GM18868 (cell line): ENCODE measurements at regions not wholly inside any gene's neighbourhood (a gene's known extent, or its start where the extent isn't known, plus 50 kb on each side); places are given as distances from the start of the nearest gene placed in this dataset.

Experiments
- ATAC-seq: cut with Tn5 transposase; IDR thresholded peaks from one replicate; pipeline ENCODE4 v1.9.1; 2021; ENCODE audit warnings: mild to moderate bottlenecking, moderate library complexity; ENCODE audit not compliant: unreplicated experiment

DNA sequence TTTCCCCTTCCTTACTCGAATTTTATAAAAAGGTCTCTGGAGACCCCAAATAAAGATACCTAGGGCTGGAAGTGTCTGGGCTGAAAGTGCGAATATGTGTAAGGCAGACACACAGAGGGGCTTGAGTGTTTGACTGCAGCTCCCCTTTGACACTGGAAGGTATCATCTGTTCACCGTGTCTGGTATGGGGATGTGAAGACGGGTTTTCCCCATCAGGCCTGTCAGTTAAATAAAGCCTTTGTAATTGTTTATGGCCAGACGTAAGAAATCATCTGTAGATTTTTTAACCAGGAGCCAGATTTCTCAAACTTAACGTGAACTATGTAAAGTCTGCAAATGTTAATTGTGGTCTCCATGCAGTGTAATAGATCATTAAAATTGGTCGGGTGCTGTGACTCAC lies 1173.4 kb downstream of the AMY1C start:
- ATAC-seq: peak; percentile 46

DNA sequence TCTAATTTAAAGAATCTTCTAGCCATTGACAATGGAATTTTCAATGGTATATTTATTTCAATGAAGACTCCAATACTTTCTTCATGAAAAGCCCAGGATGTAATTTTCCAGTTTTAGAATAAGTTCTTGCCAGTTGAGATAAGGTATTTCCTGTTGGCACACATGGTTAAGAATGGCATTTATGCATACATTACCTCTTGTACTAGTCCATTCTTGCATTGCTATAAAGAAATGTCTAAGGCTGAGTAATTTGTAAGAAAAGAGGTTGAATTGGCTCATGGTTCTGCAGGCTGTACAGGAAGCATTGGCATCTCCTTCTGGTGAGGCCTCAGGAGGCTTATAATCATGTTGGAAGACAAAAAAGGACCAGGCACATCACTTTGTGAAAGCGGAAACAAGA lies 1179.6 kb downstream of the AMY1C start:
- ATAC-seq: no peak

DNA sequence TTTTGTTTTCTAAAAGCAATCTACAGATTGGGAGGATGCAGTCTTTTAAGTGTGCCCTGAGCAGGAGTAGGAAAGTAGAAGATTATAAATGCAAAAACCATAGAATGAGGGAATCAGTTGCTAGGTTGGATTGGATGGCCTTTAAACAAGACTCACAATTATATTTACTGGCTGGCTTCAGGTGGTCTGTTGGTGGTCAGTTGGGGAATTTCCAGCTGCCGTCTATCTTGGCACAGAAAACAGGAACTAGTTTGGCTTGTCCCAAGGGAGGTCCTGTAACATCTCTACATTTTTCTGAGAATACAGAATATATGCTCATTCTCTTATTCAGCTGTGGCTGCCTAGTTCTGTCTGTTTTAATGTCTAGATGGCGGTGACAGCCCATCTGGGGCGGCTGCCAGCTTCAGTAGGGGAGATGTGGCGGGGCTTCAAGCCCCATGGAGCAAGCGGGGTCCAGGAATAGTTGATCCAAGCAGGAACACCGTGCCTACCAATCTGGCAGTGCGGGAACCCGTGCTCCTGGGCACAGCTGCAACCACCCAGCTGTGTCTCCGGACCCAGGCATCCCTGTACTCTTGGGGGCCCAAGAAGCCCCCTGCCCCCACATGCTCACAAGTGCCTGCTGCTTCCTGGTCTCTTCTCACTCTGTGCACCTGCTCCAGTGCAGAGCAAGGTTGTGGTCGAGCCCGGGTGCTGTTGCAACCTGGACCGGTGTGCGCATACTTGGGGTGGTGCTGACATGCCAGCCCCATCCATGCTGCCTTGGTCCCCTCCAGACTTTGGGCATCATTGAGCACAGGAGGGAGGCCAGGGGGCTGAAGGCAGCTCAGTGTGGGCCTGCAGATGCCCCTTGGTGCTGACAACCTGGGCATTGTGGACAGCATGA lies 1182.6 kb downstream of the AMY1C start:
- ATAC-seq: peak; percentile 64

DNA sequence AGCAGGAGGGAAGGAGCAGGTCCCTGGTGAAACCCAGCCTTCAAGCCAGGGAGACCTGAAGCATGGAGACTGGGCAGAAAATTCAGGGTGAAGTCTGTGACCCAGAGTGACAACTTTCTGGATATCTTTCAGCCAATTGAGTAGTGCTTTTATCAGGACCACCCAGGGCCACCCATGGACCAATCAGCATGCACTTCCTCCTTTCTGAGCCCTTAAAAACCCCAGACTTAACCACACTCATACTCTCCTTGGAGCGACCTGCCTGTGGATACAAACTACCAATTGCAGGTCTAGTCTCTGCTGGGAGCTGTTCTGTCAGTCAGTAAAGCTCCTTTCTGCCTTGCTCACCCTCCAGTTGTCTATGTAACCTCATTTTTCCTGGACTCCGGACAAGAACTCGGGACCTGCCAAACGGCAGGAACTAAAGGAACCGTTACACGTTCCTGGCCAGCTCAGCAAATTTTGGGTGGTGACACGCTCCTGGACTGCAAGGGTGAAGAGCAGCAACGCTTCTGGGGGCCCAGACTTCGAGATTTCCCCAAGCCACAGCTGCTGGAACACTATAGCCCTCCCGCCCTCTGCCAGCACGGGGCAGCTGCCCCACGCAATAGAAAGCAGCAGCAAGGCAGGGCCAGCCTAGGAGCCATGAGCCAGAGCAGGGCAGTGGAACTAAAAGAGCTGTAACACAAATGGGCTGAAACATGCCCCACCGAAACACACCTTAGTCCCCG lies 1183.4 kb downstream of the AMY1C start:
- ATAC-seq: peak; percentile 32

DNA sequence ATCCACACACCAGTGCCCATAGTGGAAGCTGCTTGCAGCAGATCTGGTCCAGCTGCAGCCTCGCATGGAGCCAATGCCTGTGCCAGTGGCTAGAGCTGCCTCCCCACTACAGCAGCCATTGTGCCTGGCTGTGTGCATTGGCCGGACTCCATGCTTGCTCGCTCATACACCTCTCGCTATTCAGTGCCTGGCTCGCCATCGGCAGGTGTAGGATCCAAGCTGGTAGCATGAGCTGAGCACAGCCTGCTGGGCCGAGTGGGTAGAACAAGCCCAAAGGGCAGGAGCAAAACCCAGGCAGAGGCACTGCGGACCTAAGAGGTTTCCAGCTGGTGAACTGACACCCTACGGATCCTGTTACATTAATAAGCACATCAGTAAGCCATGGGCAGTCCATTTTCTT lies 1184.1 kb downstream of the AMY1C start:
- no peak for ATAC-seq

DNA sequence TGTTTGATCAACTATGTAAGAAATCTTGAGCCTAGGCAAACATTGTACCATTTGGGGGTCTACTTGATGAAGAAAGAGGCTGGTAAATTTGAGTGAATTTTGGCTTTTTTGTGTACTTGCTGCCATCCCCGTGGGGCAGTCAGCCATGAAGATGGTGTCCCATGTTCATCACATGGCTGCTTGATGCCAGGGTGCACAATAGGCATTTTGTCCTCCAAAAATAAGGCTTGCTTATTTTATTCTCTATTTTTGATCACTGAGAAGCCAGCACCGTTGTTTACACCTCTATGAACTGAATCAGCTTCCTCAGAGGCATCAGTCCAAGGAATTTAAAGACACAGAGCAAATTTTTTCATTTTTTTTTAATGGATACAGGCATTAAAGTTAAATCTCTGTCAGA lies 1195.7 kb downstream of the AMY1C start:
- ATAC-seq: no peak

DNA sequence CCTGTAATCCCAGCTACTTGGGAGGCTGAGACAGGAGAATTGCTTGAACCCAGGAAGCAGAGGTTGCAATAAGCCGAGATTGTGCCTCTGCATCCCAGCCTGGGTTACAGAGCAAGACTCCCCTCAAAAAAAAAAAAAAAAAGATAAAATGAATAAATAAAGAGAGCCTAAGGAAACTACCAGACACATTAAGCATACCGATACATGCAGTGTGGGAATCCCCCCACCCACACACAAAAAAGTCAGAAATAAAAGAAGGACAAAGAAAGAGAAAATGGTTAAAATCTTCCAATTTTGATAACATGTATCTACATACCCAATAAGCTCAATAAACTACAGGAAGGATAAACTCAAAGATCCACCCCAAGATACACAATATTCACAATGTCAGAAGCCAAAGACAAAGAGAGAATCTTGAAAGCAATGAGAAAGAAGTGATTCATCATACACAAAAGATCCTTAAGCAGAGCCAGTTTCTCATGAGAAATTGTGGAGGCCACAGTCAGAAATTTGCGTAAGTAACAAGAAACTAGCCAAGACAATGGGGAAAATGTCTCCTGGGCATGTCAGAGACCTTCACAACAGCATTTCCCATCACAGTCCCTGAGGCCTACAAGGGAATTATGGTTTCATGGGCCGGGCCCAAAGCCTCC lies 1197.0 kb downstream of the AMY1C start:
- peak; percentile 62 for ATAC-seq

DNA sequence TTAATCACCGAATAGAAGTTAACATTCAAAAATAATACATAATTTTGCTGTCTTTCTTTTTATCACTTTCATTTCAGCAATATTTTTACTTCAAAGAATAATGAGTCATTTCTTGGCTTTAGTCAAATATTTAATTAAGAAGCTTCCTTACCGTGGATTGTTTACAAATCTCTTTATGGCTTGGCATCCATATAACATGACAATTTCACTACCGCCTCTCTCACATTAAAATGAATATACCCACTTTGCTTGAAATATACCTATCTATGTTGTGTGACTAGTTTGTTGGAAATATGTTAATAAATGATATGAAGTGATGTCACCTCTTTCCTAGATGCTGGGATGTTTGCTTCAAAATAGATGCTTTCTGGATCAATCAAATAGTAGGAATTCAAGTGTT lies 1203.9 kb downstream of the AMY1C start:
- no peak for ATAC-seq

DNA sequence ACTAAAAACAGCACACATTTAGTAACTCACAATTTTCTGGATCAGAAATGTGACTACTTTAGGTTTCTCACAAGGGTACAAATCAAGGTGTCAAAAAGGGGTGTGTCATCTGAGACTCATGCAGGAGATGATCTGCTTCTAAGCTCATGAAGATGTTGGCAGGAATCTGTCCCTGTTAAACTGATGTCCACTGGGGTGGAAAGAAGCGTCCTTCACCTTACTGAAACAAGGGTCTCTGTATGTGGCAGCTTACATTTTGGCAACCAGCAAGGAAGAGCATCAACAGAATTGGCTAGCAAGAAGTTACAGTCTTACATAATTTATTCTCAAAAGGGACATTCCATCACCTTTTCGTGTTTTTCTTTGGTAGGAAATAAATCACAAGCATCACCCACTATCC lies 1223.8 kb downstream of the AMY1C start:
- ATAC-seq: no peak

DNA sequence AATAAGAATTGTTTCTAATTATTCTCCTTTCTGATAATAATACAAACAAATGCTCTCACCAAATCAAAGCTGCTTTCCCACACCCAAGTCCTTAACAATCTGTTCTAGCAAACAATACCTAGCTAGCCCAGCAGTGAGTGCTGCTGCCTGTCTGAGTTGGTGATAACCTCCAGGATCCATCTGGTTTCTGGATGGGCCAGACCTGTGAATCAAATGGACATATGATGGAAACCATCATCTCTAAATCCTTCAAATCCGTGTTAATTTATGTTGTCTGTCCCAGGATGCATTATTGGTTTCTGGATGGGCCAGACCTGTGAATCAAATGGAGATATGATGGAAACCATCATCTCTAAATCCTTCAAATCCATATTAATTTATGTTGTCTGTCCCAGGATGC lies 1230.0 kb downstream of the AMY1C start:
- ATAC-seq: no peak

DNA sequence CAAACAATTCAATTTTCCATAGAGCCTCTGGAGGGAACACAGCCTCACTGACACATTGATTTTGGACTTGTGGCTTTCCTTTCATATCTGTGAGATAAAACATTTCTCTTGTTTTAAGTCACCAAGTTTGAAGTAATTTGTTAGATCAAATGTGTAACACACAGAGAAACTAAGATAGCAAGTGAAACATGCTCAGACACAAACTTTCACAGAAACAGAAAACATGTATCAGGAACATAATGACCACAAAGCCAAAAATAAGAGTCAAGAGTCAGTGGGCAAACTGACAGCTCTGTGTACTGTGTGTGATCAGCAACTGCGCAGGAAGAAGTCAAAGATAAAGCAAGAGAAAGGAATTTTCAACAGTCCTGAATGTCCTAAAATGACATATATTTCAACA lies 1237.5 kb downstream of the AMY1C start:
- peak; percentile 99 for ATAC-seq

DNA sequence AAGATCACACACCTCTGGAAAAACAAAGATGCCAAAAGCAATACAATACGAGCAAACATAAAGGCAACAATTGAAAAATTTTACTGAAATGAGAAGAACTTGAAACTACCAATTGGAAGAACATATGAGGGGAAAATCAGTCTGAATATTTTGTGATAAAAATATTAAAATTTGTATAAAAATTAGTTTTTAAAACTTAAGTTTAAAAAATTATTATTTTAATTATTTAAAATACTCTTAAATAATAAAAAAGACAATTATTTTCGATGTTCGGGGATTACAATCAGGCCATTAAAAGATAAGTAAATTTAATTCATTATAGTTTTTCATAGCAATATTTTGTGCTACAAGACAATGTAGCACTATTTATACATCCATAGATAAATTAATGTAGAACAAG lies 1239.3 kb downstream of the AMY1C start:
- ATAC-seq: no peak

DNA sequence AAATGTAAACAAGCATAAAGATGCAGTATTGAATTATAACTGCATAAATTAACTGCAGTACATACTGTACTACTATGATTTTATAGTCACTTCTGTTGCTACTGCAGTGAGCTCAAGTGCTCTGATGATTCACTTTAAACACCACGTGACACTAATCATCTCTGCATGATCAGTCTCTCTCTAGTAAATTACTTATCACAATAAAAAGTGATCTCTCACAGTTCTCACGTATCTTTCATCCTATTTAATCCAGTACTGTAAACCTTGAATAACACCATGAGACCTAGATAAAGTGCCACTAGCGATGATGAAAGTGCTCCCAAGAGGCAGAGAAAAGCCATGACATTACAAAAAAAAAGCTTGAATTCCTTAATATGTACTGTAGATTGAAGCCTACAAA lies 1242.0 kb downstream of the AMY1C start:
- ATAC-seq: no peak

DNA sequence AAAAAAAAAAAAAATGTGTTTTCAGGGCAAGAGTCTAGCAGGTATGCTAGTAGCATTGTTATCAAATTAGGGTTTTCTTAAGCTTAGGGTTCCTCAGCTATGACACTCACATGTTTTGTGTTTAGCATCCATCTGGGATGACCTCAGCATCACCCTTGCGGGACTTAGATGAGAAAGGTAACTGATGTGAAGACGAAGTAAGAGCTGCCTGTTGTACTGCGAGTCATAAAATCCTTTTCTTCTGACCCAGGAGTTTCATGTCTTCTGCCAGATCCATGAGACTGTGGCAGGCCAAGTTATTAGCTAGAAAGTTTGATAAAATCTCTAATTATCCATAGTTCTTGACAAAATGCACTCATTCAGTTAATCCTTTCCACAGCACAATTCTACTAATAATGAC lies 1251.1 kb downstream of the AMY1C start:
- no peak for ATAC-seq

DNA sequence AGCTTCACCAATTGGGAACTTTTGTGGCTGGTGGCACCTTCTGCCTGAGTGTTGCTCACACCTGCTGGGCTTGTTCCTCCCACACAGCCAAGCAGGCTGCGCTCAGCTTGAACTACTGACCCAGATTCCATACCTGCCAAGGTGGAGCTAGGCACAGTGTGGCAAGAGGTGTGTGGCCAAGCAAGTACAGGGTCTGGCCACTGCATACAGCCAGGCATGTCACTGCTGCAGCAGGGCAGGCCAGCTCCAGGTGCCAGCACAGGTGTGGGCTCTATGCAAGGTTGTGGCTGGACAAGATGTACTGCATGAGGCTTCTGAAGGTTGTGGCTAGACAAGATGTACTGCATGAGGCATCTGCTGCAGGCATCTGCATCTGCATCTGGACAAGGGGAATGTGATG lies 1254.8 kb downstream of the AMY1C start:
- ATAC-seq: no peak

DNA sequence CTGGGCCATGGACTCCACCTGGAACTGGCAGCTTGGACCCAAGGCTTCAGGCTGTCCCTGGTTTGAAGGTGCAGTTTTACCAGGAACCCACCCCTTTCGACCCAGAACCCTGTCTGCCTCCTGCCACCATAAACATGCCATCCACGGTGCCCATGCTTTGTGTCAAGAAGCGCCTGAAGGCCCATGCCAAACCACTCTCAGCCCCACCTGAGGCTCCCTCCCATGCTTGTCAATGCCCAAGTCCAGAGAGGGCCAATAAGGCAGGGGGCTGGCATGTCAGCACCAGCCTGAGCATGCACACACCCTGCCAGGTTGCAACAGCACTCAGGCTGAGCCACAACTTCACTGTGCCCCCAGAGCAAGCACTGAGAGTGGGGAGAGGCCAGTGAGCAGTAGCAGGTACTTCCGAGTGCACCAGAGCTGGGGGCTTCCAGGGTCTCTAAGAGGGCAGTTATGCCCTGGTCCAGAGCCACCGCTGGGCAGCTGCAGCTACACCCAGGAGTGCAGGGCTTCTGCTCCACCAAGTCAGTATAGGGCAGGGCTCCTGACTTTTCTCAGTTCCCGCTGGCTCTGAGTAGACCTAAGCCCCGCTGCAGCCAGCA lies 1256.0 kb downstream of the AMY1C start:
- no peak for ATAC-seq

DNA sequence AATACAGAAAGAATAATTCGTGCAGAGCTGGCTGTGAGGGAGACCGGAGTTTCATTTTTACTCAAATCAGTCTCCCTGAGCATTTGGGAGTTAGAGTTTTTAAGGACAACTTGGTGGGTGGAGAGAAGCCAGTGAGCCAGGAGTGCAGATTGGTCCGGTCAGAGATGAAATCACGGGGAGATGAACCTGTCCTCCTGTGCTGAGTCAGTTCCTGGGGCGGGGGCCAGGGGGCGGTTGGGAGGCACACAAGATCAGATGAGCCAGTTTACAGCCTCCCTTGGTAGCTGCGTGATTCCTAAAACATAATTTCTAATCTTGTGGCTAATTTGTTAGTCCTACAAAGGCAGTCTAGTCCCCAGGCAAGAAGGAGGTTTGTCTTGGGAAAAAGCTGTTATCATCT lies 1267.9 kb downstream of the AMY1C start:
- ATAC-seq: no peak

DNA sequence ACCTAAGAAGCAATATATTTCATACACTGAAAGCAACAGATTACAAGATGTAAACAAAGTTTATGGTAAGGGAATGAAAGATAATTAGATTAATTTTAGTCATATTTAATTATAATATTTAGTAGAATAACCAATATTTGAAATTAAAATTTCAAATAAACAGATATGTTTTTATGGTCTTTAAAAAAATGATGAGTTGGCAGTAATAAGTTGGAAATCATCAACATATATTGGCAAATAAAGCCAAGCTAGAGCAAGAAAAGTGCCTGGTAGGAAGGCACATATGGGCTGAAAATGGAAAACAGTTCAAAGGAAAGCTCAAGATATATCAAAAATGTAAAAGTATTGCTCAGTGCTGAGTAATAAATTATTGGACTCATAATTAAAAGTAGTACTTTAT lies 1274.0 kb downstream of the AMY1C start:
- ATAC-seq: no peak

DNA sequence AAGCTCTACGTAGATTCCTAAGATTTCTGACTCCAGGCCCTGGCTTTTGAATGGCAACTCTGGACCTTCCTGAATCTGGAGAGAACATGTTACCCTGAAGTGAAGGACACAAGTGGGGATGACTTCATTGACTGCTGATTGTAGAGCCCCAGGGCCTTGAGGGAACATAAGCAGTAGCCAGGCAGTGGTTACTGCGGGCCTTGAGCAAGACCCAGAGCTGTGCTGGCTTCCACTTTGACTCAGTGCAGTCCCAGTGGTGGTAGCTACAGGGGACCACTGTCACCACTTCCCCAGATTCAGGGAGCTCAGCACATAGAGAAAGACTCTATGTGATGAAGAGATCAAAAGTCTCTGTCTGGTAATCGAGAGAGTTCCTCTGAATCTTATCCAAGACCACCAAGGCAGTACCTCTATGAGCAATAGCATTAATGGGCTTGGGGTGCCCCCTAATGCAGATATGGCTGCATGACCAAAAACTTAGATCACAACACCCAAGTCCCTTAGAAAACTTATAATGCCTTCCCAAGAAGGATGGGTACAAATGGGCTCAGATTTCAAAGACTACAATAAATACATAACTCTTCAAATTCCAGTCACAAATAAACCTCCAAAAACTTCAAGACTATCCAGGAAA lies 1278.3 kb downstream of the AMY1C start:
- peak; percentile 79 for ATAC-seq

DNA sequence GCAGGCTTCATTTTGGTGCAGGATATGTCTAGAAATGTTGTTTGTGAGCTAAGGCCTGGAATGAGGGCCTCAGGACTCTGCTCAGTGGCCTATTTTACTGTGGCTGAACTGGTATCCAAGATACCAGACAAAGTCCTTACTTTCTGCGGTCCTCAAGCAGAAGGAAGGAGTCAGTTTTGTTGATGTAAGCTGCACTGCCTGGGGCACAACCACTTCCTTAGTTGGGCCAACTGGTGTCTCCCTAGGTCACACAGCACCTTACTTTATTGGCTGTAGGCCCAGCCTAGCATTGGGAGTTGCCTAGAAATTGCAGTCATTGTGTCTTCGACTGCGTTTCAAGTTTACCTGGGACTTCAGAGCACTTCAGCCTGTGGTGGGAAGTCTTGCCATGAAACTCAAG lies 1322.7 kb downstream of the AMY1C start:
- ATAC-seq: no peak

DNA sequence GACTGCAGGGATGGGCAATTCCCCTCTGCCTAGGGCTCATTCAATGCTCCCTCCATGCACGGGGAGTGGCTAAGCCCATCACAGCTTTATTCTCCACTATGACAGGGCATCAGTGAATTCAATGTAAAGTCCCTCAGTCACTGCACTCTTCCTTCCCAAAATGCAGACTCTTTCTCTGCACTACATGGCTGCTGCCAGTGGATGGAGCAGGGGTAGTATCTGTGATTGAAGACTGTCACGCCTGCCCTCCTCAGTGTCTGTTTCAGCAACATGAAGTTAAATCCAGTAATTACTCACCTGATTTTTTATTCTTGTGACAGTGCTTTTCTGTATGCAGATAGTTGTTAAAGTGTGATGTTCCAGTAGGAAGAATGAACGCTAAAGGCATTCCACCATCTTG lies 1323.2 kb downstream of the AMY1C start:
- no peak for ATAC-seq
